NT2/D1 (cell line): ENCODE measurements at regions not wholly inside any gene's neighbourhood (a gene's known extent, or its start where the extent isn't known, plus 50 kb on each side); places are given as distances from the start of the nearest gene placed in this dataset.

ENCODE experiments used
- DNase-seq: peaks from one replicate; pipeline ENCODE4 v3.0.0-alpha.2; 2011; ENCODE audit warnings: low read depth, low spot score
- H3K27me3 ChIP-seq: 2 replicates; pipeline ENCODE4 v1.6.0; 2011; ENCODE audit warnings: mild to moderate bottlenecking; ENCODE audit not compliant: insufficient read length, insufficient read depth
- H3K36me3 ChIP-seq: 2 replicates; pipeline ENCODE4 v1.6.1; 2011; ENCODE audit warnings: mild to moderate bottlenecking, low read length, mixed read lengths; ENCODE audit not compliant: insufficient read depth, insufficient read length
- H3K4me1 ChIP-seq: 2 replicates; pipeline ENCODE4 v1.5.1; 2011; ENCODE audit not compliant: insufficient read depth, insufficient read length
- H3K4me3 ChIP-seq: 2 replicates; pipeline ENCODE4 v1.5.1; 2011; ENCODE audit warnings: low read depth; ENCODE audit not compliant: insufficient read length
- H3K9ac ChIP-seq: 2 replicates; pipeline ENCODE4 v1.6.0; 2011; ENCODE audit warnings: low read depth; ENCODE audit not compliant: insufficient read length
- H3K9me3 ChIP-seq: 2 replicates; pipeline ENCODE4 v1.5.1; 2011; ENCODE audit warnings: mild to moderate bottlenecking, low read length; ENCODE audit not compliant: insufficient read depth
- SUZ12 ChIP-seq: IDR thresholded peaks from 2 replicates; pipeline ENCODE4 v1.6.1; 2011; ENCODE audit not compliant: insufficient read length, insufficient read depth; ENCODE audit errors: extremely low read depth
- YY1 ChIP-seq: IDR thresholded peaks from 2 replicates; pipeline ENCODE4 v1.6.1; 2011; ENCODE audit not compliant: insufficient read length, insufficient read depth
- ZNF274 ChIP-seq: IDR thresholded peaks from 2 replicates; pipeline ENCODE4 v1.6.1; 2011; ENCODE audit warnings: mild to moderate bottlenecking, low read depth, low read length

DNA sequence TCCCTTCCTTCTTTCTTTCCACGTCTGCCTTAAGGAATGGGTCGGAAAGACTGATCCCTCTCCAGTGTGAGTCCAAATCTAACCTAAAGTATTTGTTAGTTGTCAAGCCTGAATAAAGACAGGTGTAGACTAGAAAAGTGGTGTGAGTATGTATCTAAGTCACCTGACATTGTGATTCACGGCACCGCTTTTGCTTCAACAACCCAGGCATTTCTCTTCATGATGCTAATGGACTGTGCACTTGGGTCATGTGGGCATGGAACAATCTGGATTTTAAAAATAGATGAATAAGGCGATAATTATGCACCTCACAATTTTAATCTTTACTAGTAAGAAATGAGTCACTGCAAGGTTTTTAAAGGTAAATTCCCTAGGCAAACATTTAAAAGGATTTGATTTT, 107.5 kb downstream of the LIPG start:
- Histone ChIP-seq H3K36me3 (no peaks in the 10 kb centered on the region), H3K9ac (no peak overlapping the region), H3K27me3 (no peaks in the 10 kb centered on the region), H3K9me3 (no peaks in the 10 kb centered on the region), H3K4me1 (no peaks in the 10 kb centered on the region), H3K4me3 (no peak overlapping the region)
- DNase-seq: no peak
- no peak for TF ChIP-seq ZNF274
- TF ChIP-seq YY1: no peak
- TF ChIP-seq SUZ12: no peak

DNA sequence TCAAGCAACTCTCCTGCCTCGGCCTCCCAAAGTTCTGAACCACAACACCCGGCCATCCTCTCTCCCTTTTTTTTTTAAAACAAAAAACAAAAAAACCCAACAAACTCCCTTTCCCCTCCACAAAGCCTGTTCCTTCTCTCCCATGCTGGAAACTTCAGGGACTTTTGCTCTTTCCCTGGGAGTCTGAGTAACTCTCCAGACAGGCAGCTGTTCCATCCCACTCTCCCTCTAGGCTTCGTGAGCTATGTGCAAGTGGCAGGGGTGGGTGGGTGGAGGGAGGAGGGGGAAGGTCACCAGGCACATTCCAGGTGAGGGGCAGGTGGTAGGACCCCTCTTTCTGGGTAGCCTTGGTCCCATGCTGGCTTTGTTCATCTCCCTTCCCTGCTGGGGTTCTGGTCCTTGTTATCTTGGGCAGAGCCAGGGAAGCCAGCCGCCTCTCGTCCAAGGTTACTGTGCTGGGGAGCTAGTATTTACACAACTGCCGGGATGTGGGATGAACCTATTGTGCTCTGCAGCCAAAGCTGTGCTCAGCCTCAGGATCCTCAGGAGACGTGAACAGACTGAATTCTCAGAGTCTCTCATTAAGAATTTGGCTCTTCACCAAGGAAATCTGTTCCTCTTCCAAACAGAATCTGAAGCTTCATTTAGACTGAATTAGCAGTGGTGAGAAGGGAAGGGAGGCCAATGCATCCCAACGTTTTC, 106.9 kb downstream of the LIPG start:
- no peak for DNase-seq
- no peaks in the 10 kb centered on the region for H3K9me3 ChIP-seq

DNA sequence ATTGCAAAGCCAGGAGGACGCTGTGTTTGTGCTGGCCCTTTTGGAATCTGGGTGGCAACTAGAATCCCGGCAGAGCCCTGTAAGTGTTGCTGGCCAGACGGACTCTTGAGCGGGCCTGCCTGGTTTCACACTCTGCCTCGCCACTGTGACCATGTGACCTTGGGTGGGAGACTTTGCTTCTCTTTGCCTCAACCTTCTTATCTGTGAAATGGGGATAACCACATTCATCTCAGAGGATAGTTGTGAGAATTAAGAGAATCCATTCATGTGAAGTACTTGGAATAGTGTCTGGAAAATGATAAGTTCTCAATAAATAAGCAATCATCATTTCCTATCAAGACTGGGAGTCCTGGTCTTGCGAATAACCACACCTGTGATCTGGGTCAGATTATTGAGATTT, 105.6 kb downstream of the LIPG start:
- TF ChIP-seq ZNF274: no peak
- TF ChIP-seq YY1: no peak
- no peak for TF ChIP-seq SUZ12

More for the DNA sequence above, 106.9 kb downstream of the LIPG start:
- no peak overlapping the region for H3K9ac ChIP-seq
- no peaks in the 10 kb centered on the region for H3K4me1 ChIP-seq
- no peak overlapping the region for H3K4me3 ChIP-seq
- no peaks in the 10 kb centered on the region for H3K36me3 ChIP-seq
- no peaks in the 10 kb centered on the region for H3K27me3 ChIP-seq
- TF ChIP-seq YY1: no peak
- no peak for TF ChIP-seq SUZ12
- TF ChIP-seq ZNF274: no peak

DNA sequence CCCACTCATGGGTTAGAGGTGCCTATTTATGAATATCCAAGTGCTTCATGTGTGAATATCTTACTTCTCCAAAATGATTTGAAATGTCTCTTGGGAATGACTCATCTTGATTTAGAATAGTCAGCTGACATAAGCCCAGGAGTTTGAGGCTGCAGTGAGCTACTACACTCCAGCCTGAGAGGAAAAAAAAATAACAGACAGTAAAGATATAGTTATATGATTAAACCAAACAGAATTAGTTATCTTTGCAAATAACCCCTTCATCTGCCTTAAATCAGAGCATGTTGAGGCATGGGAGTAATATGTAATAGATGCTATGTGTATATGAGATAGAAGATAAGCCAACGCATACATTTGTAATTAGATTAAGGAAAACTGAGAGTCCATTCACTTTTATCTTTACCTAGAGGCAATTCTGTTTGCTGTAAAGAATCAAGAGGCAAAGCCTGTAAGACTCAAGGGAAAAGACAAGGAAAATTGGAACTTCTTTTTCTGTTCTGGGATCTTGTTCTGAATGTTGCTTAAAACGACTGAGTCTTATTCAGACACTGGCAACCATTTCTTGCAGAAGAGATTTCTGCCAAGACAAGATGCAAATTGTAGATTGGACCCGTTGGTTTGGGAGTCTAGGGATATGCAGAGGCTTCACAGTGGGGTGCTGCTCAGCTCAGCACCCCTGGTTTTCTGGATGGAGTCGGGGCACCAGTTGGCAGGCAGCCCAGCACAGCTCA, 104.4 kb downstream of the LIPG start:
- Histone ChIP-seq H3K27me3 (no peaks in the 10 kb centered on the region), H3K4me3 (no peak overlapping the region), H3K36me3 (no peaks in the 10 kb centered on the region), H3K9ac (no peak overlapping the region), H3K9me3 (no peaks in the 10 kb centered on the region), H3K4me1 (no peaks in the 10 kb centered on the region)
- no peak for DNase-seq
- TF ChIP-seq SUZ12: no peak
- no peak for TF ChIP-seq ZNF274

More for the DNA sequence above, 105.6 kb downstream of the LIPG start:
- Histone ChIP-seq H3K36me3 (no peaks in the 10 kb centered on the region), H3K4me3 (no peak overlapping the region), H3K27me3 (no peaks in the 10 kb centered on the region), H3K9me3 (no peaks in the 10 kb centered on the region), H3K9ac (no peak overlapping the region), H3K4me1 (no peaks in the 10 kb centered on the region)
- no peak for DNase-seq

DNA sequence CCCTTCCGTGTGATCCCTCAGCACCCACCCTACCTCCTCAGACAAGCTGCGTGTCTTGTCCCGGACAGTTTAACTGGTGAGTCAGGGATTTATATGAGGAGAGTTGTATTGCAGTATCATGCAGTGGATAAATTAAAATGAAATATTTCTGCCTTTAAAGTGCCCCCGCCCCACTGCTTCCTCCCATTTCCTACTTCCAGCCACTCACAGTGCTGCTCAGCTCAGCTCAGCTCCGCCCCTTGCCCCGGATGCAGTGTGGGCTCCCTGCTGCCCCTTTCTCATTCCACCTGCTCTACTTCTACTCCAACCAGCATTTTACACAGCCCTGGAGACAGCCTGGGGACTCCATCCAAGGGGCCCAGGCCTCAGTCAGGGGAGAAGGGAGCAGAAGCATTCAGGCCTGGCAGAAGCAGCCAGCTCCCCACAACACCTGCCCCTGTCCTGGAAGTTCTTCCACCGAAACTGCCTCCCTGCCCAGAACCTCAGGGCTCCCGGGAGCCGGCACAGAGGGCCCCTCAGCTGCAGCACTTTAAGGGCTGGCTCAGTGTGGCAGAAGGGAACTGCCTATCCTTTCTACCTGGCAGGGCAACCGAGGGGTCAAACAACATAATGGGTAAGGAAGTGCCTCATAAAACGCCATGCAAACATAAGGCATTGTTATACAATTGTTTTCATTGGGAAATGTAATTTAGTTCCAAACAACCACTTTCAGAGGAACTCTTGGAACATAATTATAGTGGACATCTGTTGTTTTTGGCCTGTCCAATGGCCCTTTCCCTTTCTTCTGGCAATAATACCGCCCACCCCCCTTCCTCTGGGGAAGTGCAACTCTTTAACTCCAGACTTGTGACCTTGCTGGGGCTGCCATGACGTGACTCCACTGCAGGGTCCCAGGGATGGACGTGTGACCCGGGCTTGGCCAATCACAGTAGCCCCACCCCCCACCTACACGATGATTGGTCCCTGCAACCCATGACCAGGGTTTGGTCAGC, 102.3 kb downstream of the LIPG start:
- Histone ChIP-seq H3K27me3 (no peaks in the 10 kb centered on the region), H3K4me1 (no peaks in the 10 kb centered on the region), H3K36me3 (no peaks in the 10 kb centered on the region), H3K9ac (no peak overlapping the region), H3K9me3 (no peaks in the 10 kb centered on the region), H3K4me3 (no peak overlapping the region)
- TF ChIP-seq SUZ12 (no peak), YY1 (no peak), ZNF274 (no peak)
- DNase-seq: no peak

DNA sequence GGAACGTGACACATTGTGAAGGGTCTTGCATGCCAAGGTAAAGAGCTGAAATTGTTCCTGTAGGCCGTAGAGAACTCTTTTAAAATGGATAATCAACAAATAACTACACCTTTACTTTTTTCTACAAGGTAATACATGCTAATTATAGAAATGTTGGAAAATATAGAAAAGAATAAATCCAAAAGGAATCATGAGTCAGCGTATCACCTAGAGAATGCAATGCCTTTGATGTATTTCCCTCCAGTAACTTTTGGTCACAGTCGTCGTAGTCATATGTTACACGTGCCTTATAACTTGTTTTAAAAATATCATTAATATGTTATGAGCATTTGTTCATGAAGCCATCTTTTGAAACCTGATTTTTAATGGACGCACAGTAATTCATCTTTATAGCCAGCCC, 100.6 kb downstream of the LIPG start:
- no peaks in the 10 kb centered on the region for H3K36me3 ChIP-seq
- TF ChIP-seq YY1 (no peak), ZNF274 (no peak), SUZ12 (no peak)
- H3K27me3 ChIP-seq: no peaks in the 10 kb centered on the region
- H3K4me3 ChIP-seq: no peak overlapping the region
- no peak overlapping the region for H3K9ac ChIP-seq
- no peaks in the 10 kb centered on the region for H3K4me1 ChIP-seq
- no peaks in the 10 kb centered on the region for H3K9me3 ChIP-seq
- DNase-seq: no peak
